BLaER1 (cell line): ENCODE measurements at regions not wholly inside any gene's neighbourhood (a gene's known extent, or its start where the extent isn't known, plus 50 kb on each side); places are given as distances from the start of the nearest gene placed in this dataset.

Source experiments
- H3K27ac ChIP-seq: shearing (Covaris generic); formaldehyde crosslinking; 2 replicates; pipeline ENCODE4 v1.8.1; 2022
- H3K27me3 ChIP-seq: shearing (Covaris generic); formaldehyde crosslinking; 2 replicates; pipeline ENCODE4 v1.8.1; 2022
- H3K36me3 ChIP-seq: shearing (Covaris generic); formaldehyde crosslinking; 2 replicates; pipeline ENCODE4 v1.8.1; 2022
- H3K4me1 ChIP-seq: shearing (Covaris generic); formaldehyde crosslinking; 2 replicates; pipeline ENCODE4 v1.8.1; 2022
- H3K4me2 ChIP-seq: shearing (Covaris generic); formaldehyde crosslinking; 2 replicates; pipeline ENCODE4 v1.8.1; 2022
- H3K4me3 ChIP-seq: shearing (Covaris generic); formaldehyde crosslinking; 2 replicates; pipeline ENCODE4 v1.8.1; 2022
- H3K9ac ChIP-seq: shearing (Covaris generic); formaldehyde crosslinking; 2 replicates; pipeline ENCODE4 v1.8.1; 2022
- H3K9me3 ChIP-seq: shearing (Covaris generic); formaldehyde crosslinking; 2 replicates; pipeline ENCODE4 v1.8.1; 2022
- H4K20me1 ChIP-seq: shearing (Covaris generic); formaldehyde crosslinking; 2 replicates; pipeline ENCODE4 v1.8.1; 2022
- Cebpa-rat ChIP-seq: shearing (Covaris generic); IDR thresholded peaks from 2 replicates; pipeline ENCODE4 v1.8.1; 2022

DNA sequence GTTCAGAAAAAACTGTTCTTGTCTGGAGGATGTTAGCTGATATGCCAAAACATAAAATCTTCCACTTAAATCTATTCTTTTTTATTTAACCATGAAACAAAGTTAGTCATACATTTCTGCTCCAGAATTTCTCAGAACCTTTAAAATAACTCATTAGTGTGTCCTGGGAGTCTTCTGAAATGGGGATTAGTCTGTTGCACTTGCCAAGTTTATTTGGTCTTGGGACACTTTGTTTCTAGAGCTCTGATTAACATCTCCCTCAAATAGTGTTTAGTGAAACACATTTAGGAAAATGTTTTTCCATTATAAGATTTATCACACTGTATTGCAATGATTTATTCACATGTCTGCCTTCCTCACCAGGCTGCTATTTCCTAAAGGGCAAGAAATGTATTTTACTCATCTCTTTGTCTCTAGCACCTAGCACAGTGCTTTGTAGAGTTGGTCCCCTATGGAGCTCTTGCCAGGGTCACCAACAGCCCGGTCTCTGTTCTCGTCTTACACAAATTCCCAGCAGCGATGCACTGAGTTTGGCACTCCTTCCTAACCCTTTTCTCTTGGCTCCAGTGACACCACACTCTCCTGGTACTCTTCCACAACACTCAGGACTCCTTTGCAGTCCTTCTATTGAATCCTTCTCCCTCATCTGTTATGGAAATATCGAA lies 189.2 kb downstream of the CSNK2A3 start:
- Histone ChIP-seq H3K27me3 (no peaks in the 10 kb centered on the region), H3K9ac (no peak overlapping the region), H4K20me1 (no peaks in the 10 kb centered on the region), H3K4me2 (no peak overlapping the region), H3K27ac (no peak overlapping the region), H3K4me3 (no peak overlapping the region), H3K9me3 (peaks cover 13% of the 10 kb centered on the region), H3K36me3 (no peaks in the 10 kb centered on the region), H3K4me1 (no peaks in the 10 kb centered on the region)
- no peak for TF ChIP-seq Cebpa-rat

DNA sequence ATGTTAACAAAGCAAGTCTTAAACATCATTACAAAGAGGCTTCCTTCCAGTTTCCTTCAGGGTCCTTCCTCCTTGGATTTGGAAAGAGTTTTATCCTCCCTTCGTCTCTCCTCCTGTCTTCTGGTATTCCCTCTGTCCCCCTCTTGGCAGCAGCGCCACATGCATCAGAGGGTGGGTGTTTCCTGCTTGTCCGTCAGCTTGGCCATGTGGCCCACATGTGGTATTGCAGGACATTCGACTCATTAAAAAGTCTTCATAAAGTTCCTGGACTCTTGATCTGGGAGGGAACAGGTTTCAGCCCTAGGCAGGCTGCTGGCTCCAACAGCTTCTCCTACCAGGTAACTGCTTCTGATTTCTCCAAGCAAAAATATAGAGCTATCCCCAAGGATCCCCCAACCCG lies 189.8 kb downstream of the CSNK2A3 start:
- H3K9me3 ChIP-seq: peaks cover 13% of the 10 kb centered on the region
- no peaks in the 10 kb centered on the region for H4K20me1 ChIP-seq
- H3K9ac ChIP-seq: no peak overlapping the region
- no peak overlapping the region for H3K4me2 ChIP-seq
- no peak overlapping the region for H3K4me3 ChIP-seq
- H3K36me3 ChIP-seq: no peaks in the 10 kb centered on the region
- no peaks in the 10 kb centered on the region for H3K27me3 ChIP-seq
- H3K4me1 ChIP-seq: no peaks in the 10 kb centered on the region
- no peak overlapping the region for H3K27ac ChIP-seq
- no peak for TF ChIP-seq Cebpa-rat

DNA sequence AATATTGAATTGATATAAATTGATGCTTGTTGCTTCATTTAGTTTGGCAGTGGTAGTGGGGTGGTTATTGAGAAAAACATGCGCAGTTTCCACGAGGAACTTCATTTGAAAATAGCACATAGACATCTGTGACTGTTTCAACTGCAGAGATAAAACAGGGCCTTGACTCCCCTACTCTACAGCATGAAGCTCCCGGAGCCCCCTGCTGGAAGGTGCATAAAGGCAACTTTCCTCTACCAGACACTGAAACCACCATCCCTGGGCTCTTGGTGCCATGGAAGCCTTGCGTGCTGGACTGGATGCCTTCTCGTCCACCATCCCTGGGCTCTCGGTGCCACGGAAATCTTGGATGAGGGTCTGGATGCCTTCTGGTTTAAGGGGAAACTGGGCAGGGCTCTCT lies 195.9 kb downstream of the CSNK2A3 start:
- Histone ChIP-seq H3K9me3 (peaks cover 13% of the 10 kb centered on the region), H3K27ac (no peak overlapping the region), H4K20me1 (no peaks in the 10 kb centered on the region), H3K4me3 (no peak overlapping the region), H3K27me3 (no peaks in the 10 kb centered on the region), H3K36me3 (no peaks in the 10 kb centered on the region), H3K4me2 (no peak overlapping the region), H3K4me1 (peaks cover 22% of the 10 kb centered on the region), H3K9ac (no peak overlapping the region)
- TF ChIP-seq Cebpa-rat: no peak

DNA sequence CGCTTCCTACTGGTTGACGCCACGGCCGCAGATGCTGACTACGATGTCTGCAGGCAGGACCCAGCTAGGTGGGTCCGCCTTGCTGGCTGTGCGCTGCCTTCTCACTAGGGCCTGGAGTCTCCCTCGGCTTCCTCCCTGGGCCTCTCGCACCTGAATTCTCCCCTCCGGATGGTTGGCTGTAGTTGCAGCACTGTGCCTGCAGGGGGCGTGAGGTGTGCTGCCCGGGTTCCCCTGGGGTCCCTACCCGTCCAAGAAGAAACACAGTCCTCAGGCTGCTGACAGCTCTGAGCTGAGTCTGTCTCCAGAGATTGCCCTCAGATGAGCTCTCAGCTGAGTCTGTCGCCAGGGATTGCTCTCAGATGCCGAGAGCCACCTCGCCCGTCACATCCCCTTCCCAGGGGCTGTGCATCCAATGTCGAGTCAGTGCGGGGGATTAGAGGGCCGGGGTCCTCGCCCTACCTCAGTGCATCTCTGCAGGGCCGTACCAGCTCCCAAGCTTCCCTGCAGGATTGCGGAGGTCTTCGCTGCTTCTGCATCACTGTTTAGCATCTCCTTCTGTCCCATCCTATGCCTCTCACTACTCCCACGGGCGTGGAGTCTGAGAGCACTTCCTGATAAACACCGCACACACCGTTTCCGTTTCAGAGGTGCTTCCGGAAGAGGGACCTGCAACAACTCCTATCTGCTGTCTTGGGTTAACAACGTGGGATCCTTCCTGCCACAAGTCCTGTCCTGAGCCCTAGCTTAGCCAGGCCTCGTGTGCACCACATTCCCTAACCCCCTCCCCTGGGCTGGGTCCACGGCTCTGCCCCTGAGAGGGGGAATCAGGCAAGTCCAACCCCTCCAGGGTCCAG lies 196.9 kb downstream of the CSNK2A3 start:
- Histone ChIP-seq H3K27me3 (no peaks in the 10 kb centered on the region), H3K9ac (no peak overlapping the region), H3K36me3 (no peaks in the 10 kb centered on the region), H3K4me2 (peak overlapping the region; percentile 87), H3K4me3 (0 out of 2 replicates have a peak overlapping the region, but pooled peaks have one; percentile 1), H3K4me1 (peaks cover 22% of the 10 kb centered on the region), H3K9me3 (peaks cover 11% of the 10 kb centered on the region), H4K20me1 (no peaks in the 10 kb centered on the region), H3K27ac (peak overlapping the region; percentile 55)
- TF ChIP-seq Cebpa-rat: no peak

DNA sequence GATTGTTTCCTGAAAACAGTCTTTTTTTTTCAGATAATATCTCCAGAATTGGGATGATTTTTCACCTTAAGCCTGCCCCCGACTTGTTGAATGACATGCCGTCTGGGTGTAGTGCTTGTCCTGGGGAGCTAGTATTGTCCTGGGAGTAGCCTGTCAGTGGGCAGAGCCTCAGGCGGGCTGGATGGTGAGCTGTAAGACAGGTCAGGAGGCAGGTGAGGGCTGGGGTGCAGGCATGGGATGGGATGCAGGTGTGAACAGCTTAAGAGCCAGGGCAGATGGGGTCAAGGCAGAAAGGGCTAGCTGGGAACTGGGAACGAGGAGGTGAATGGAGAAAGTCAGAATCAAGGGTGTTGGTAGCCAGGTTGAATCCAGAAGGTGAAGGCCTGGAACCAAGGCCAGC lies 200.2 kb downstream of the CSNK2A3 start:
- Histone ChIP-seq H3K27me3 (no peaks in the 10 kb centered on the region), H3K27ac (no peak overlapping the region)
- TF ChIP-seq Cebpa-rat: no peak

DNA sequence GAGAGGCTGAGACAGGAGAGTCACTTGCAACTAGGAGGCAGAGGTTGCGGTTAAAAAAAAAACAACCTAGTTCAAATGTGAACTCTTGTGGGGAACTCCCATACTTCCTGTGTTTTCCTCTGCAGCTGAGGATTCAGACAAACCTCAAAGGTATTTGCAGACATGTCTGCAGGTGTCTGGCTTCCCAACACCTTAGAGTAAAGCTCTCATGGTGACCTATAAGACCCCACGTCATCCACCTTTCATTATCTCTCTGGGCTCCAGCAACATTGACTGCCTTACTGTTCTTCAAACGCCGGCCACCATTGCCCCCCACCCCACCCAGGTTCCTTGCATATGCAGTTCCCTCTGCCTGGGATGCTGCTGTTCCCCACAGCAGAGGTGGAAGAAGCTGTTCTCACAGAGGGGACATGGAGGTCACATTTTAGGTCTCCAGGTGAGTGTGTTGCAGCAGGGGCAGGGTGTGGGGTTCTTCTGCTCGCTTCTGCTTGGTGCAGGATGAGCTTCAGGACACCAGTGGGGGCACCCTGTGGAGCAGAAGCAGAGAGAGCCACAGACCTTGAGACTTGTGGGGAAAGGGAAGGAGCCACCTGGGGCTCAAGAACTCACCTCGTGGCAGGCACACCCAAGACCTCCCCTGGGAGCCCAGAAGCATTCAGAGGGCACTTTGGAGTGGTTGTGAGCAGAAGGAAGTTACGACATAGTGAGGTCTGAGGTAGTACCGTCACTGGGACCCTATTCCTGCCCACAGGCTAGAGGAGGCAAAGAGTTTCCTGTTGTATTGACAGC lies 203.2 kb downstream of the CSNK2A3 start:
- Histone ChIP-seq H3K36me3 (no peaks in the 10 kb centered on the region), H3K27me3 (no peaks in the 10 kb centered on the region), H3K9me3 (peaks cover 6% of the 10 kb centered on the region; the same call in 1 of the 2 replicates), H3K4me3 (no peak overlapping the region), H3K9ac (no peak overlapping the region), H3K4me2 (no peak overlapping the region), H4K20me1 (no peaks in the 10 kb centered on the region), H3K4me1 (peaks cover 13% of the 10 kb centered on the region), H3K27ac (no peak overlapping the region)
- no peak for TF ChIP-seq Cebpa-rat

More for the DNA sequence above, 200.2 kb downstream of the CSNK2A3 start:
- Histone ChIP-seq H3K9me3 (no peaks in the 10 kb centered on the region), H3K36me3 (no peaks in the 10 kb centered on the region), H3K4me1 (peaks cover 32% of the 10 kb centered on the region), H3K9ac (no peak overlapping the region), H3K4me2 (no peak overlapping the region), H4K20me1 (no peaks in the 10 kb centered on the region), H3K4me3 (no peak overlapping the region)

DNA sequence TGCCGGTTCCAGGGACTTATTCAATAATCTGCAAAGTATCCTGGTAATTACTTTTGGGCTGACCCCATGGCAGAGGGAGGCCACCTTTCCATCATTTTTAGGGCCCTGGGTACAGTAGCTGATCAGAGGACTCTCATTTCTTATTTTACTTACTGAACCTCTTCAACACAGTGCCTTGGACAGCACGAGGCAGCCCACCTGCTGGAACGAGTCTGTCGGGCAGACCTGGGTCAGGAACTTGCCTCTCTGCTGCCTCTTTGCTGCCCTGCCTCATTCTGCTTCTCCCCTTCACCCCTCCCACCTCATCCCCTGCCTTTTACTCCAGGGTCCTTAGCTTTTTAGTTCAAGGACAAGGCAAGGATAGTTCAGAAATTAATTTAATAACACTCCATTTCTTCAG lies 204.5 kb downstream of the CSNK2A3 start:
- H3K9ac ChIP-seq: no peak overlapping the region
- TF ChIP-seq Cebpa-rat: no peak
- H3K27ac ChIP-seq: no peak overlapping the region
- no peaks in the 10 kb centered on the region for H3K27me3 ChIP-seq
- no peak overlapping the region for H3K4me2 ChIP-seq
- 0 out of 2 replicates have a peak, but pooled peaks cover 10% of the 10 kb centered on the region for H3K4me1 ChIP-seq
- no peak overlapping the region for H3K4me3 ChIP-seq
- no peaks in the 10 kb centered on the region for H4K20me1 ChIP-seq
- H3K36me3 ChIP-seq: no peaks in the 10 kb centered on the region
- H3K9me3 ChIP-seq: peaks cover 6% of the 10 kb centered on the region; the same call in 1 of the 2 replicates

DNA sequence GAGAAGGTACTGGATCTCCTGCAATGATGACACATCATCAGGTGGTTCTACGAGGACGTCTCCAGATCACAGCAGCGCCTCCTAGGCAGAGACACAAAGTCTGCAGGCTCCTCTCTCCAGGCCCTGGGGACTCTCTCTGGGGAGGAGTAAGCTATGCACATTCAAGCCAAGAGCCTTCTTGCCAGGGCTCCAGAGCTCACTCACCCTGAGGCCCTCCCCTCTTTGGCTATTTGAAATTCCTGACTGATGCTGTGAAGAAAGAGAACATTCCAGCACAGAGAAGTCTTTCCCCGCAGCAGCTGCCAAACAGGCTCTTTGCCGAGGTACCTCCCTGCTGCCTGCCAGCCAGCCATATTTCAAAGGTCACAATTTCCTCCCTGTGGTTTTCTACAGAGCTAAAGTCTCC lies 204.9 kb downstream of the CSNK2A3 start:
- no peak for TF ChIP-seq Cebpa-rat

DNA sequence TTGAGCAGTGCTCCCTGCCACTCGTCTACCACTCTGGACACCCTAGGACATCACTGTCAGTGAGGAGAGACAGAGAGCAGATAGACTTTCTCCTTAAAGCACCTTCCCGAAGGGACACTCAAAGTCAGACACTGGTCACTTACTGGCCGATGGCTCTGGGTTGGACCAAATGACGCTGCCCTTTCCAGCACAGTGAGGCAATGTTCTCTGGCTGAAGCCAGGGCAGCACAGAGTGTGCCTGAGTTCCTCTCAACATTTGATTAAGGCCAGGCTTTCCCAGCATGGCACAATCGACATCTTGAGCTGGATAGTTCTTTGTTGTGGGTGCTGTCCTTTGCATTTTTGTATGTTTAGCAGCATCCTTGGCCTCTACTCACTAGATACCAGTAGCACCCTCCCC lies 206.2 kb downstream of the CSNK2A3 start:
- H3K9ac ChIP-seq: no peak overlapping the region
- H3K4me2 ChIP-seq: no peak overlapping the region
- no peaks in the 10 kb centered on the region for H3K27me3 ChIP-seq
- no peak overlapping the region for H3K4me3 ChIP-seq
- H3K9me3 ChIP-seq: peaks cover 6% of the 10 kb centered on the region; the same call in 1 of the 2 replicates
- no peak for TF ChIP-seq Cebpa-rat
- no peak overlapping the region for H3K27ac ChIP-seq
- no peaks in the 10 kb centered on the region for H3K36me3 ChIP-seq
- H4K20me1 ChIP-seq: no peaks in the 10 kb centered on the region
- H3K4me1 ChIP-seq: 0 out of 2 replicates have a peak, but pooled peaks cover 10% of the 10 kb centered on the region

More for the DNA sequence above, 204.9 kb downstream of the CSNK2A3 start:
- no peak overlapping the region for H3K4me3 ChIP-seq
- no peaks in the 10 kb centered on the region for H3K27me3 ChIP-seq
- no peak overlapping the region for H3K9ac ChIP-seq
- H4K20me1 ChIP-seq: no peaks in the 10 kb centered on the region
- no peak overlapping the region for H3K27ac ChIP-seq
- H3K9me3 ChIP-seq: peaks cover 6% of the 10 kb centered on the region; the same call in 1 of the 2 replicates
- H3K36me3 ChIP-seq: no peaks in the 10 kb centered on the region
- no peak overlapping the region for H3K4me2 ChIP-seq
- 0 out of 2 replicates have a peak, but pooled peaks cover 10% of the 10 kb centered on the region for H3K4me1 ChIP-seq
